PC-3 (cell line): ENCODE measurements at regions not wholly inside any gene's neighbourhood (a gene's known extent, or its start where the extent isn't known, plus 50 kb on each side); places are given as distances from the start of the nearest gene placed in this dataset.

Experiments
- ATAC-seq: fragments of 200-7000 bp; cut with Tn5 transposase; 2 replicates; pipeline ENCODE4 v1.9.1; 2020; ENCODE audit warnings: mild to moderate bottlenecking, moderate library complexity
- BruUV-seq: library from RNA; stranded (reverse); fragments of 400-500 nt; replicated peaks from 2 replicates; lab custom pipeline; 2021; lab: Mats Ljungman, UMichigan
- CTCF ChIA-PET: fragments of 300-600 bp; sonication (Branson Sonifier 250); formaldehyde crosslinking; loops from one replicate; lab custom pipeline; 2022; ENCODE audit warnings: antibody characterized with exemption; lab: Charles Lee
- POLR2A ChIA-PET: fragments of 300-600 bp; sonication (Branson Sonifier 250); formaldehyde crosslinking; loops from one replicate; lab custom pipeline; 2022; ENCODE audit warnings: antibody characterized with exemption; ENCODE audit not compliant: unreplicated experiment; lab: Charles Lee
- DNase-seq: peaks from one replicate; pipeline ENCODE4 v3.0.0-alpha.2; 2015
- H2AFZ ChIP-seq: fragments of 300-600 bp; sonication (generic); 2 replicates; pipeline ENCODE4 v1.6.0; 2016; ENCODE audit warnings: antibody characterized with exemption, low read length
- H3F3A ChIP-seq: fragments of 300-600 bp; sonication (generic); one replicate; pipeline ENCODE4 v1.6.0; 2017; ENCODE audit warnings: antibody characterized with exemption, low read length, control low read depth, mild to moderate bottlenecking; ENCODE audit not compliant: unreplicated experiment
- H3K27ac ChIP-seq: fragments of 300-600 bp; sonication (generic); 2 replicates; pipeline ENCODE4 v1.5.1; 2016; ENCODE audit warnings: mild to moderate bottlenecking, low read length
- H3K27me3 ChIP-seq: fragments of 300-600 bp; sonication (generic); 2 replicates; pipeline ENCODE4 v1.6.1; 2016; ENCODE audit warnings: low read length, mixed read lengths
- H3K36me3 ChIP-seq: fragments of 300-600 bp; sonication (generic); 2 replicates; pipeline ENCODE4 v1.6.1; 2016; ENCODE audit warnings: low read depth, mixed run types, low read length, mixed read lengths
- H3K4me1 ChIP-seq: fragments of 300-600 bp; sonication (generic); 2 replicates; pipeline ENCODE4 v1.5.1; 2016; ENCODE audit warnings: low read length; ENCODE audit not compliant: insufficient read depth
- H3K4me2 ChIP-seq: fragments of 300-600 bp; sonication (generic); 2 replicates; pipeline ENCODE4 v1.6.0; 2016; ENCODE audit warnings: low read length
- H3K4me3 ChIP-seq: fragments of 300-600 bp; sonication (generic); 2 replicates; pipeline ENCODE4 v1.5.1; 2016; ENCODE audit warnings: mild to moderate bottlenecking, low read length, mixed read lengths
- H3K79me2 ChIP-seq: fragments of 300-600 bp; sonication (generic); 2 replicates; pipeline ENCODE4 v1.6.1; 2017; ENCODE audit warnings: low read length, mixed read lengths
- H3K9ac ChIP-seq: fragments of 300-600 bp; sonication (generic); 2 replicates; pipeline ENCODE4 v1.6.0; 2016; ENCODE audit warnings: mild to moderate bottlenecking, low read length
- H3K9me2 ChIP-seq: fragments of 300-600 bp; sonication (generic); replicated peaks from 2 replicates; pipeline ENCODE4 v1.6.1; 2016; ENCODE audit warnings: mixed run types, low read length, mixed read lengths
- H3K9me3 ChIP-seq: fragments of 300-600 bp; sonication (generic); 2 replicates; pipeline ENCODE4 v1.6.1; 2016; ENCODE audit warnings: low read length, mixed read lengths
- H4K20me1 ChIP-seq: fragments of 300-600 bp; sonication (generic); 2 replicates; pipeline ENCODE4 v1.6.1; 2016; ENCODE audit warnings: low read length, mixed read lengths
- CTCF ChIP-seq: fragments of 300-600 bp; sonication (generic); conservative IDR thresholded peaks from 2 replicates; pipeline ENCODE4 v1.5.1; 2017; ENCODE audit warnings: antibody characterized with exemption, low read depth, mild to moderate bottlenecking, low read length
- EZH2 ChIP-seq: fragments of 300-600 bp; sonication (generic); IDR thresholded peaks from one replicate; pipeline ENCODE4 v1.6.1; 2017; ENCODE audit warnings: antibody characterized with exemption, mild to moderate bottlenecking, low read length; ENCODE audit not compliant: unreplicated experiment
- EZH2phosphoT487 ChIP-seq: fragments of 300-600 bp; sonication (generic); IDR thresholded peaks from 2 replicates; pipeline ENCODE4 v1.6.1; 2018; ENCODE audit warnings: mild to moderate bottlenecking, antibody characterized with exemption, low read length, borderline replicate concordance
- intact Hi-C: fragments of 100-400 bp; cut with micrococcal nuclease; formaldehyde crosslinking; loops from 2 replicates; pipeline ENCODE4 v1.9.0; 2023

- Histone ChIP-seq H3K9me2 (no peaks in the 10 kb centered on the region), H3K27me3 (peaks cover 65% of the 10 kb centered on the region), H3K9me3 (no peaks in the 10 kb centered on the region), H3K27ac (no peak overlapping the region), H3K4me1 (no peaks in the 10 kb centered on the region), H4K20me1 (no peaks in the 10 kb centered on the region), H3K9ac (no peak overlapping the region), H3F3A (no peaks in the 10 kb centered on the region), H3K4me2 (no peak overlapping the region), H2AFZ (no peak overlapping the region), H3K36me3 (no peaks in the 10 kb centered on the region), H3K79me2 (no peaks in the 10 kb centered on the region), H3K4me3 (no peak overlapping the region)
- TF ChIP-seq EZH2phosphoT487 (no peak), EZH2 (no peak), CTCF (no peak)
- intact Hi-C loops, result loop anchor here (10.0 kb wide), 1 partner anchor 64 kb away; no protein-coding TSS in a partner anchor
- no peak for DNase-seq
- ATAC-seq, result no peak
- ChIA-PET CTCF (interaction anchor here (1.1 kb wide), 1 partner anchor 539 kb away, joined by 3 read pairs; no protein-coding TSS in a partner anchor), POLR2A (no interaction called here)
- BruUV-seq, result no TSS peak
Measured at GRCh38 chr5:4880304-4880741, 259.8 kb upstream of the ADAMTS16 start.

- Histone ChIP-seq H3K27me3 (peaks cover 67% of the 10 kb centered on the region), H3K9me3 (no peaks in the 10 kb centered on the region), H3K4me3 (no peak overlapping the region), H3F3A (no peaks in the 10 kb centered on the region), H4K20me1 (no peaks in the 10 kb centered on the region), H3K4me2 (no peak overlapping the region), H3K4me1 (no peaks in the 10 kb centered on the region), H2AFZ (no peak overlapping the region), H3K79me2 (no peaks in the 10 kb centered on the region), H3K9me2 (no peaks in the 10 kb centered on the region), H3K27ac (no peak overlapping the region), H3K36me3 (no peaks in the 10 kb centered on the region), H3K9ac (no peak overlapping the region)
- DNase-seq (no peak), ATAC-seq (no peak)
- BruUV-seq, result no TSS peak
- ChIA-PET CTCF (interaction anchor here (0.5 kb wide), 1 partner anchor 537 kb away, joined by 3 read pairs; no protein-coding TSS in a partner anchor), POLR2A (no interaction called here)
- intact Hi-C loops, result loop anchor here (10.0 kb wide), 1 partner anchor 63 kb away; no protein-coding TSS in a partner anchor
- TF ChIP-seq CTCF (no peak), EZH2phosphoT487 (no peak), EZH2 (no peak)
Measured at GRCh38 chr5:4881366-4882002, 258.6 kb upstream of the ADAMTS16 start.

GRCh38 chr5:4882186-4882585, 257.9 kb upstream of the ADAMTS16 start:
- Histone ChIP-seq H2AFZ (no peak overlapping the region), H3K27ac (no peak overlapping the region), H3K4me2 (no peak overlapping the region), H3K9me2 (no peaks in the 10 kb centered on the region), H3K27me3 (peaks cover 65% of the 10 kb centered on the region), H3K9me3 (no peaks in the 10 kb centered on the region), H3K36me3 (no peaks in the 10 kb centered on the region), H3K4me3 (no peak overlapping the region), H3F3A (no peaks in the 10 kb centered on the region), H3K9ac (no peak overlapping the region), H3K79me2 (no peaks in the 10 kb centered on the region), H3K4me1 (no peaks in the 10 kb centered on the region), H4K20me1 (no peaks in the 10 kb centered on the region)
- intact Hi-C loops, result loop anchor here (10.0 kb wide), 1 partner anchor 63 kb away; no protein-coding TSS in a partner anchor
- BruUV-seq, result no TSS peak
- DNase-seq, result no peak
- CTCF ChIA-PET, result interaction anchor here (0.5 kb wide), 1 partner anchor 537 kb away, joined by 3 read pairs; no protein-coding TSS in a partner anchor
- ATAC-seq, result no peak
- POLR2A ChIA-PET, result no interaction called here
- no peak for TF ChIP-seq EZH2phosphoT487
- TF ChIP-seq CTCF, result no peak
